ENCODE measurements at regions not wholly inside any gene's neighbourhood (a gene's known extent, or its start where the extent isn't known, plus 50 kb on each side); places are given as distances from the start of the nearest gene placed in this dataset.

DNA sequence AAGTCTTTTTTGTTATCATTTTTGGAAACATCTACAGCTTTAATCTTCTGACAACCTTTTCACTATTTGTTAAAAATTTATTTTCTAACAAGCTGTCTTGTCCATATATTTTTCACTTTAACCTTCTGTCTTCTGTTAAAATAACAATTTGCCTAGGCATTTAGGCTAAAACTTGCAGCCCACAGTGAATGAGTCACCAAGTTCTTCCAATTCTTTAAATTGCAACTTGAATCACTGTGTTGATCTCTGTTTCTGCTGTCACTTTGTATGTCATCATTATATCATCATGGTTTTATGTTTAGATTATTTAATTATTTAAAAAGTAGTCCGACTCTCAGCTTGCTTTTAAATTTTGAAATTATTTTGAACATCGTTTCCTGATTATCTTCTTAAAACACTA, 473.8 kb upstream of the PTPRD start:
- Histone ChIP-seq H3K4me1 (ENCODE audit: insufficient read depth, low read length) (no peaks in the 10 kb centered on the region), H3K9me3 (ENCODE audit: low read length) (no peaks in the 10 kb centered on the region), H3K4me3 (ENCODE audit: low read length) (no peak overlapping the region), H3F3A (ENCODE audit: low read length, unreplicated experiment) (no peaks in the 10 kb centered on the region), H3K4me2 (ENCODE audit: low read length) (no peak overlapping the region), H3K36me3 (ENCODE audit: low read depth, low read length) (no peaks in the 10 kb centered on the region), H3K9ac (ENCODE audit: low read length) (no peak overlapping the region), H3K9me2 (replicated peaks; ENCODE audit: low read length) (no peaks in the 10 kb centered on the region), H3K27me3 (ENCODE audit: low read length) (no peaks in the 10 kb centered on the region), H4K20me1 (ENCODE audit: low read length) (no peaks in the 10 kb centered on the region), H2AFZ (ENCODE audit: low read length) (no peak overlapping the region), H3K79me2 (ENCODE audit: low read length) (no peaks in the 10 kb centered on the region), H3K27ac (ENCODE audit: low read length) (no peak overlapping the region)
- CTCF ChIA-PET, result no interaction called here
- BruUV-seq (replicated peaks), result no TSS peak
- intact Hi-C loops (cut with micrococcal nuclease), result no loop called here
- ATAC-seq (no peak), DNase-seq (peak; percentile 24)
- POLR2A ChIA-PET (ENCODE audit: unreplicated experiment), result interaction anchor here (0.6 kb wide), 1 partner anchor 63 kb away, joined by 5 read pairs; no protein-coding TSS in a partner anchor
- TF ChIP-seq EZH2 (IDR thresholded peaks at IDR 0.05; ENCODE audit: low read length, unreplicated experiment), result no peak
- TF ChIP-seq EZH2phosphoT487 (IDR thresholded peaks at IDR 0.05; ENCODE audit: borderline replicate concordance, low read length), result no peak
- TF ChIP-seq, protein P1, sequence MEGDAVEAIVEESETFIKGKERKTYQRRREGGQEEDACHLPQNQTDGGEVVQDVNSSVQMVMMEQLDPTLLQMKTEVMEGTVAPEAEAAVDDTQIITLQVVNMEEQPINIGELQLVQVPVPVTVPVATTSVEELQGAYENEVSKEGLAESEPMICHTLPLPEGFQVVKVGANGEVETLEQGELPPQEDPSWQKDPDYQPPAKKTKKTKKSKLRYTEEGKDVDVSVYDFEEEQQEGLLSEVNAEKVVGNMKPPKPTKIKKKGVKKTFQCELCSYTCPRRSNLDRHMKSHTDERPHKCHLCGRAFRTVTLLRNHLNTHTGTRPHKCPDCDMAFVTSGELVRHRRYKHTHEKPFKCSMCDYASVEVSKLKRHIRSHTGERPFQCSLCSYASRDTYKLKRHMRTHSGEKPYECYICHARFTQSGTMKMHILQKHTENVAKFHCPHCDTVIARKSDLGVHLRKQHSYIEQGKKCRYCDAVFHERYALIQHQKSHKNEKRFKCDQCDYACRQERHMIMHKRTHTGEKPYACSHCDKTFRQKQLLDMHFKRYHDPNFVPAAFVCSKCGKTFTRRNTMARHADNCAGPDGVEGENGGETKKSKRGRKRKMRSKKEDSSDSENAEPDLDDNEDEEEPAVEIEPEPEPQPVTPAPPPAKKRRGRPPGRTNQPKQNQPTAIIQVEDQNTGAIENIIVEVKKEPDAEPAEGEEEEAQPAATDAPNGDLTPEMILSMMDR (conservative IDR thresholded peaks at IDR 0.05; ENCODE audit: low read depth, low read length), result no peak

DNA sequence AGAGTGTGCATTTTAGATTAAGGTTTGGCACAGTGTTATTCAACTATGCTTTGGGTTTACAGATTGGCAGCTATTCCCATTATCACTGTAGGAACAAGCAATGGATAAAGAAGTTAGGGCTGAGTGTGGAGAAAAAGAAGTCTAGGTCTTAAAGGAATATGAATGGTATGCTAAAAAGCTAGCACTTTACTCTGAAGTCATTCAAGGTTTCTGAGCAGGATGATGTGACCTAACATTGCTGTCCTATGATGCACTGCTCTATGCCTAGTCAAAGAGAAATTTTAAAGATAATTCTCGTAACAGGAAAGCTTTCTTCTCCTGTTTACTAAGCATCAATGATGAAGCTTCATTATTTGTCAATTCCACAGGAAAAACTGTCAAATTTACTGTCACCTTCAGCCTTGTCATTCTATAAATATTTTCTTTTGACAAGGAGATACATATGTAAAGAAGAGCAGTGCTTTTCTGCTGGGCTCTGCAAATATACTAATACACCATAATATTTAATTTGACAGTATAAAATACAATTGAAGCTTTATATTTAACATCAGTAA, 476.1 kb upstream of the PTPRD start:
- Histone ChIP-seq H3K4me2 (ENCODE audit: low read length) (no peak overlapping the region), H3K9ac (ENCODE audit: low read length) (no peak overlapping the region), H2AFZ (ENCODE audit: low read length) (no peak overlapping the region), H3F3A (ENCODE audit: low read length, unreplicated experiment) (no peaks in the 10 kb centered on the region), H4K20me1 (ENCODE audit: low read length) (no peaks in the 10 kb centered on the region), H3K27ac (ENCODE audit: low read length) (no peak overlapping the region), H3K79me2 (ENCODE audit: low read length) (no peaks in the 10 kb centered on the region), H3K4me3 (ENCODE audit: low read length) (no peak overlapping the region), H3K36me3 (ENCODE audit: low read depth, low read length) (no peaks in the 10 kb centered on the region), H3K9me3 (ENCODE audit: low read length) (no peaks in the 10 kb centered on the region), H3K27me3 (ENCODE audit: low read length) (no peaks in the 10 kb centered on the region), H3K9me2 (replicated peaks; ENCODE audit: low read length) (no peaks in the 10 kb centered on the region), H3K4me1 (ENCODE audit: insufficient read depth, low read length) (no peaks in the 10 kb centered on the region)
- DNase-seq (no peak), ATAC-seq (no peak)
- POLR2A ChIA-PET (ENCODE audit: unreplicated experiment), result no interaction called here
- no peak for TF ChIP-seq EZH2 (IDR thresholded peaks at IDR 0.05; ENCODE audit: low read length, unreplicated experiment)
- TF ChIP-seq EZH2phosphoT487 (IDR thresholded peaks at IDR 0.05; ENCODE audit: borderline replicate concordance, low read length), result no peak
- BruUV-seq (replicated peaks), result no TSS peak
- intact Hi-C loops (cut with micrococcal nuclease), result no loop called here
- CTCF ChIA-PET, result no interaction called here

DNA sequence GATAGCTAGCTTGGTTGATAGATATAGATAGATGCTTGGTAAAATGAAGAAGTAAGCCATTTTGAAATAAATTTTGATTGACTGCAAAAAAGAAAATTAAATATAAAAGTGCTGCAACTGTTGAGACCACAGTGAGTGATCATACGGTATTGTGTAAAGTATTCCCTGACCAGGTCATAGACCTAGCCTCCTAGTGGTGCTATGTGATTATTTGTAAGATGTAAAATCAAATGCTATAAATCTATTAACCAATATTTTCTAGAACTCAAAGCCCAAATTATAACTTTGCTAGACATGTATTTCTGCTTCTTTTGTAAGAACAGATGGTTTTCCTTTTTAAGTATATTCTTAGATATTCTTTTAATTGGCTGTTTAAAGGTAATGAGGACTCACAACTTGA, 480.2 kb upstream of the PTPRD start:
- Histone ChIP-seq H3K79me2 (ENCODE audit: low read length) (no peaks in the 10 kb centered on the region), H3K27ac (ENCODE audit: low read length) (no peak overlapping the region), H3K4me1 (ENCODE audit: insufficient read depth, low read length) (no peaks in the 10 kb centered on the region), H3K27me3 (ENCODE audit: low read length) (no peaks in the 10 kb centered on the region), H3K9ac (ENCODE audit: low read length) (no peak overlapping the region), H3K9me3 (ENCODE audit: low read length) (no peaks in the 10 kb centered on the region), H4K20me1 (ENCODE audit: low read length) (no peaks in the 10 kb centered on the region), H3F3A (ENCODE audit: low read length, unreplicated experiment) (no peaks in the 10 kb centered on the region), H2AFZ (ENCODE audit: low read length) (no peak overlapping the region), H3K4me3 (ENCODE audit: low read length) (no peak overlapping the region), H3K4me2 (ENCODE audit: low read length) (no peak overlapping the region), H3K36me3 (ENCODE audit: low read depth, low read length) (no peaks in the 10 kb centered on the region), H3K9me2 (replicated peaks; ENCODE audit: low read length) (no peaks in the 10 kb centered on the region)
- ChIA-PET CTCF (no interaction called here), POLR2A (ENCODE audit: unreplicated experiment) (no interaction called here)
- BruUV-seq (replicated peaks), result no TSS peak
- no peak for ATAC-seq
- TF ChIP-seq, protein P1 (conservative IDR thresholded peaks at IDR 0.05; ENCODE audit: low read depth, low read length), result peak; percentile 20; the same call in 1 of the 2 replicates
- no peak for TF ChIP-seq EZH2phosphoT487 (IDR thresholded peaks at IDR 0.05; ENCODE audit: borderline replicate concordance, low read length)
- no peak for TF ChIP-seq EZH2 (IDR thresholded peaks at IDR 0.05; ENCODE audit: low read length, unreplicated experiment)
- DNase-seq, result no peak
- intact Hi-C loops (cut with micrococcal nuclease), result no loop called here
